CD1c-positive myeloid dendritic cell (primary cell): ENCODE measurements at regions not wholly inside any gene's neighbourhood (a gene's known extent, or its start where the extent isn't known, plus 50 kb on each side); places are given as distances from the start of the nearest gene placed in this dataset.

Source experiments
- DNase-seq: peaks from one replicate; pipeline ENCODE4 v3.0.0-alpha.2; 2016; ENCODE audit errors: extremely low spot score

- DNase-seq = no peak
These were observed 104.5 kb upstream of the MED13L start for GRCh38 chr12:116381744-116382685.

GRCh38 chr12:116382686-116383530 lies 105.4 kb upstream of the MED13L start:
- DNase-seq = no peak

GRCh38 chr12:116384175-116384574 lies 106.7 kb upstream of the MED13L start:
- no peak for DNase-seq

- DNase-seq = peak; percentile 71
These were observed 107.4 kb upstream of the MED13L start for GRCh38 chr12:116384691-116385485.

GRCh38 chr12:116385486-116386217 lies 108.2 kb upstream of the MED13L start:
- DNase-seq = no peak

- DNase-seq = no peak
These were observed 111.8 kb upstream of the MED13L start for GRCh38 chr12:116389326-116389725.

GRCh38 chr12:116389990-116390389 lies 112.5 kb upstream of the MED13L start:
- DNase-seq = no peak

- DNase-seq = no peak
These were observed 113.2 kb upstream of the MED13L start for GRCh38 chr12:116390401-116391335.

GRCh38 chr12:116391501-116391900 lies 114.0 kb upstream of the MED13L start:
- no peak for DNase-seq

- no peak for DNase-seq
These were observed 114.6 kb upstream of the MED13L start for GRCh38 chr12:116392061-116392460.

- DNase-seq = no peak
These were observed 115.8 kb upstream of the MED13L start for GRCh38 chr12:116393255-116393654.

- DNase-seq = no peak
These were observed 116.6 kb upstream of the MED13L start for GRCh38 chr12:116393859-116394650.

GRCh38 chr12:116395396-116395795 lies 117.9 kb upstream of the MED13L start:
- DNase-seq = no peak

GRCh38 chr12:116397148-116397547 lies 119.7 kb upstream of the MED13L start:
- no peak for DNase-seq

- no peak for DNase-seq
These were observed 120.7 kb upstream of the MED13L start for GRCh38 chr12:116398193-116398592.

- no peak for DNase-seq
These were observed 121.6 kb upstream of the MED13L start for GRCh38 chr12:116399055-116399454.

- DNase-seq = peak; percentile 87
These were observed 123.3 kb upstream of the MED13L start for GRCh38 chr12:116400636-116401372.

GRCh38 chr12:116401565-116401964 lies 124.1 kb upstream of the MED13L start:
- no peak for DNase-seq
